GM12878 (cell line): ENCODE measurements at regions not wholly inside any gene's neighbourhood (a gene's known extent, or its start where the extent isn't known, plus 50 kb on each side); places are given as distances from the start of the nearest gene placed in this dataset.

Experiments
- ATF7 ChIP-seq: fragments of 450-650 bp; IDR thresholded peaks from 2 replicates; pipeline ENCODE4 v1.6.1; 2016; ENCODE audit warnings: low read depth, mild to moderate bottlenecking
- FOXM1 ChIP-seq: IDR thresholded peaks from 2 replicates; pipeline ENCODE4 v1.6.1; 2012; ENCODE audit warnings: low read depth, mild to moderate bottlenecking, inconsistent platforms, low read length, moderate library complexity
- HDAC6 ChIP-seq: fragments of 200-600 bp; sonication (generic); IDR thresholded peaks from one replicate; pipeline ENCODE4 v1.8.0; 2017; ENCODE audit warnings: antibody characterized with exemption; ENCODE audit not compliant: unreplicated experiment
- PAX5 ChIP-seq: IDR thresholded peaks from 2 replicates; pipeline ENCODE4 v1.6.1; 2011; ENCODE audit warnings: low read depth, low read length, borderline replicate concordance
- POLR2A ChIP-seq: IDR thresholded peaks from 2 replicates; pipeline ENCODE4 v1.6.1; 2011; ENCODE audit warnings: low read depth, mild to moderate bottlenecking, low read length
- SRF ChIP-seq, 2 experiments: IDR thresholded peaks; 2 replicates each; pipeline ENCODE4 v1.6.1; 2011; ENCODE audit warnings: low read depth in 2 of 2, low read length in 2 of 2, mild to moderate bottlenecking in 1 of 2, moderate library complexity in 1 of 2
- TCF3 ChIP-seq: IDR thresholded peaks from 2 replicates; pipeline ENCODE4 v1.6.1; 2012; ENCODE audit warnings: low read depth, mild to moderate bottlenecking, low read length, borderline replicate concordance; ENCODE audit not compliant: insufficient read depth
- TF ChIP-seq, protein P1 (sequence below), 3 experiments: IDR thresholded peaks in 2 of 3; conservative IDR thresholded peaks in 1 of 3; 2 replicates each; pipeline ENCODE4 v1.5.1; 2011; ENCODE audit warnings: low read depth in 3 of 3, low read length in 3 of 3, mild to moderate bottlenecking in 3 of 3, control low read depth in 2 of 3, moderate library complexity in 2 of 3, inconsistent platforms in 1 of 3, mixed read lengths in 1 of 3; ENCODE audit not compliant: control insufficient read depth in 2 of 3, insufficient read depth in 1 of 3; ENCODE audit errors: extremely low read depth in 1 of 3
- TF ChIP-seq, protein P2 (sequence below): IDR thresholded peaks from 2 replicates; pipeline ENCODE4 v1.6.1; 2012; ENCODE audit warnings: low read length, inconsistent platforms

DNA sequence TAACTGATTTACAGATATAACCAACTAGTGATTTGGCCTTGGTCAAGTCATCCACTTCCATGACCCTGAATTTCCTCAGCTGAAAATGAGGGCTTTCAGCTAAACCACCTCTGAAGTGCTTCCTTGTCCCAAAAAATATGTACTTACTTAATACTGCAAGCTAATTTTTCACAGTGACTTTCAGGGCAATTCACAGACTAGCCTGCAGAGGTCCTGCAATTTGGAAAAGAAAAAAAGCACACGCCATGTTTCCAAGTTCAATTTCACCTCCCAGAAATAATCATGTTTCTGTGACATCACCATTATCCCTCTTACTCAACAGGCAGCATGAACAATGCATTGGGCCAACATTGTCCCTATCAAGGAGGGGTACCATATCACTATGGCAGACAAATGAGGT, 218.2 kb downstream of the SHOX2 start:
- no peak for TF ChIP-seq TCF3
- TF ChIP-seq HDAC6 = no peak
- TF ChIP-seq, protein P1, sequence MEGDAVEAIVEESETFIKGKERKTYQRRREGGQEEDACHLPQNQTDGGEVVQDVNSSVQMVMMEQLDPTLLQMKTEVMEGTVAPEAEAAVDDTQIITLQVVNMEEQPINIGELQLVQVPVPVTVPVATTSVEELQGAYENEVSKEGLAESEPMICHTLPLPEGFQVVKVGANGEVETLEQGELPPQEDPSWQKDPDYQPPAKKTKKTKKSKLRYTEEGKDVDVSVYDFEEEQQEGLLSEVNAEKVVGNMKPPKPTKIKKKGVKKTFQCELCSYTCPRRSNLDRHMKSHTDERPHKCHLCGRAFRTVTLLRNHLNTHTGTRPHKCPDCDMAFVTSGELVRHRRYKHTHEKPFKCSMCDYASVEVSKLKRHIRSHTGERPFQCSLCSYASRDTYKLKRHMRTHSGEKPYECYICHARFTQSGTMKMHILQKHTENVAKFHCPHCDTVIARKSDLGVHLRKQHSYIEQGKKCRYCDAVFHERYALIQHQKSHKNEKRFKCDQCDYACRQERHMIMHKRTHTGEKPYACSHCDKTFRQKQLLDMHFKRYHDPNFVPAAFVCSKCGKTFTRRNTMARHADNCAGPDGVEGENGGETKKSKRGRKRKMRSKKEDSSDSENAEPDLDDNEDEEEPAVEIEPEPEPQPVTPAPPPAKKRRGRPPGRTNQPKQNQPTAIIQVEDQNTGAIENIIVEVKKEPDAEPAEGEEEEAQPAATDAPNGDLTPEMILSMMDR (IDR thresholded peaks at IDR 0.05 in 2 of 3, conservative IDR thresholded peaks at IDR 0.05 in 1 of 3; ENCODE audit: control insufficient read depth in 2 of 3, extremely low read depth in 1 of 3, insufficient read depth in 1 of 3, low read depth in 3 of 3, low read length in 3 of 3) = 0 out of 6 replicates have a peak, but pooled peaks of 1 of the 3 experiments have one; percentile 15
- no peak for TF ChIP-seq POLR2A
- TF ChIP-seq, protein P2, sequence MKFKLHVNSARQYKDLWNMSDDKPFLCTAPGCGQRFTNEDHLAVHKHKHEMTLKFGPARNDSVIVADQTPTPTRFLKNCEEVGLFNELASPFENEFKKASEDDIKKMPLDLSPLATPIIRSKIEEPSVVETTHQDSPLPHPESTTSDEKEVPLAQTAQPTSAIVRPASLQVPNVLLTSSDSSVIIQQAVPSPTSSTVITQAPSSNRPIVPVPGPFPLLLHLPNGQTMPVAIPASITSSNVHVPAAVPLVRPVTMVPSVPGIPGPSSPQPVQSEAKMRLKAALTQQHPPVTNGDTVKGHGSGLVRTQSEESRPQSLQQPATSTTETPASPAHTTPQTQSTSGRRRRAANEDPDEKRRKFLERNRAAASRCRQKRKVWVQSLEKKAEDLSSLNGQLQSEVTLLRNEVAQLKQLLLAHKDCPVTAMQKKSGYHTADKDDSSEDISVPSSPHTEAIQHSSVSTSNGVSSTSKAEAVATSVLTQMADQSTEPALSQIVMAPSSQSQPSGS = no peak
- no peak for TF ChIP-seq FOXM1
- no peak for TF ChIP-seq SRF (IDR thresholded peaks at IDR 0.05; ENCODE audit: low read depth in 2 of 2, low read length in 2 of 2)
- TF ChIP-seq PAX5 = no peak
- no peak for TF ChIP-seq ATF7
